ENCODE measurements at regions not wholly inside any gene's neighbourhood (a gene's known extent, or its start where the extent isn't known, plus 50 kb on each side); places are given as distances from the start of the nearest gene placed in this dataset.
"Not testable (repeated sequence)": the region's sequence is repeated elsewhere in the genome, so short reads cannot be mapped to it uniquely, and the experiment has no call there.

DNA sequence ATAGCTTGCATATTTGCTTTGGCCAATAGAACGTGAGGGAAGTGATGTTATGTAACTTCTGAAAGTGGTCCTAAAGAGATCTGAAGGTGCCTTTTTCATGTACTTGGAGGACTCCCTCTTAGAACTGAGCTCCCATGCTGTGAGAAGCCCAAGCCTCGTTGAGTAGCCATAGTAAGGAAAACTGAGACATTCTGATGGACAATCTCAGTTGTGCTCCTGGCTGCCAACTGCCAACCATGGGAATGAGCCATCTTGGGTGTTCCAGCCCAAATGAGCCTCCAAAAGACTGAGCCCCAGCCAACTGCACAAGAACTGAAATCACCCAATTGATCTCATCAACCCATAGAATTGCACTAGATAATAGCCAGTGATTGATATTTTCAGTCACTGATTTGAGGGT lies 106.7 kb downstream of the MRPL39 start:
- Mint-ChIP-seq H3K9me3 (peaks cover 21% of the 10 kb centered on the region), H3K4me3 (peak overlapping the region; percentile 58), H3K27ac (peak overlapping the region; percentile 98), H3K27me3 (no peaks in the 10 kb centered on the region), H3K36me3 (ENCODE audit: low read depth) (peaks cover 74% of the 10 kb centered on the region), H3K4me1 (ENCODE audit: low read depth) (peaks cover 76% of the 10 kb centered on the region)

DNA sequence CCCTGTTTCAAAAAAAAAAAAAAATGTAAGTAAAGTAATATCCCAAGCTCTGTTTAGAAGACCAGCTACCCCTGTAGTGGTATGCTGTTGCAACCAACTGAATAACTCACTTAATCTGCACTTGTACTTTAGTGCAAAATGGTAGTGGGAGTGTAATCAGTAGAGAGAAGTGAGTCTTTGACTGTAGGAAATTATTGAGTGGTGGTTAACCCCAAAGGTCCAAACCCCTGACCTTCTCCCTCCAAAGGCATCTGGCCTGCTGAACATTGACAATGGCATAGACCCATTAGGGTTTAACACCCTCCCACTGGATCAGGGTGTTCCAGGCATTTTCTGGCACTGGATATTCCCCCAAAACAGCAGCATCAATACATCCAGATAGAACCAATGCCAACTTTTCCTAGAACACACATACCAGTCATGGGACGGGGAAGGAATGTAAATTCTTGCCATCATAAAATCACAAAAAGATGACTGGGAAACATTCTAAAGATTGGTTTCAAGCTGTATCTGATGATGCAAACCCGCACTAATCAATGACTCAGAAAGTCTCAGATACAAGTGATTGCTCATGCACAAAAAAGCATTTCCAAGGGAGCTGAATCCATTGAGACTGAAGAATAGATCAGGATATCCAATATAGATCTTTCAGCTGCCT lies 110.3 kb downstream of the MRPL39 start:
- H3K4me1 Mint-ChIP-seq (ENCODE audit: low read depth) = peaks cover 53% of the 10 kb centered on the region
- peaks cover 19% of the 10 kb centered on the region for H3K9me3 Mint-ChIP-seq
- peaks cover 79% of the 10 kb centered on the region for H3K36me3 Mint-ChIP-seq (ENCODE audit: low read depth)
- peak overlapping the region; percentile 72 for H3K27ac Mint-ChIP-seq
- no peaks in the 10 kb centered on the region for H3K27me3 Mint-ChIP-seq
- no peak overlapping the region for H3K4me3 Mint-ChIP-seq

DNA sequence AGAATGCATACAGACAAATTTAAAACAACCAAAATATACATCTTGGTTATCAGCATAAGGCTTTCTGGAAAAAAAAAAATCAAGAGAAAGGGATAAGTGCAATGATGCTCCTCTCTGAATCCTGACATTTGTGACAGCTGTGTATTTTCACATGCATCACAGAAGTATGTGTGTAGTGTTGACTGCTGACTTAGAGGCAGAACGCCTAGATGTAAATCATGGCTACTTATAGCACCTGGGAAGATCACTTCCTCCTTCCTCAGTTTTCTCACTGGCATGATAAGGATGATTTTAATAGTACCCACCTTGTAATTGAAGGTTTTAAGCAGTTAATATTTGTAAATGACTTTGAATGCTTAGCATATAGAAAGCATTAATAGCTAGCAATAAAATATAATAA lies 112.5 kb downstream of the MRPL39 start:
- Mint-ChIP-seq H3K9me3 (peaks cover 17% of the 10 kb centered on the region), H3K27me3 (no peaks in the 10 kb centered on the region), H3K4me3 (no peak overlapping the region), H3K36me3 (ENCODE audit: low read depth) (peaks cover 78% of the 10 kb centered on the region), H3K27ac (no peak overlapping the region), H3K4me1 (ENCODE audit: low read depth) (peaks cover 53% of the 10 kb centered on the region)

DNA sequence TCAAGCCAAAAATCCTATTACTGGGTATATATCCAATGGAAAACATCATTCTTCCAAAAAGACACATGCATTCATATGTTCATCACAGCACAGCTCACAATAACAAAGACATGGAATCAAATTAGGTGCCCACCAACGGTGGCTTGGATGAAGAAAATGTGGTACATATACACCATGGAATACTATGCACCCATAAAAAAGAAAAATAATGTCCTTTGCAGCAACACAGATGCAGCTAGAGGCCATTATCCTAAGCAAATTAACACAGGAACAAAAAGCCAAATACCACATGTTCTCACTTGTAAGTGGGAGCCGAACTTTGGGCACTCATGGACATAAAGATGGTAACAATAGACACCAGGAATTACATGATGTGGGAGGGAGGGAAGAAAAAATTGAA lies 113.6 kb downstream of the MRPL39 start:
- Mint-ChIP-seq H3K9me3 (peaks cover 10% of the 10 kb centered on the region), H3K4me1 (ENCODE audit: low read depth) (peaks cover 56% of the 10 kb centered on the region), H3K27ac (no peak overlapping the region), H3K36me3 (ENCODE audit: low read depth) (peaks cover 77% of the 10 kb centered on the region), H3K4me3 (no peak overlapping the region), H3K27me3 (no peaks in the 10 kb centered on the region)

DNA sequence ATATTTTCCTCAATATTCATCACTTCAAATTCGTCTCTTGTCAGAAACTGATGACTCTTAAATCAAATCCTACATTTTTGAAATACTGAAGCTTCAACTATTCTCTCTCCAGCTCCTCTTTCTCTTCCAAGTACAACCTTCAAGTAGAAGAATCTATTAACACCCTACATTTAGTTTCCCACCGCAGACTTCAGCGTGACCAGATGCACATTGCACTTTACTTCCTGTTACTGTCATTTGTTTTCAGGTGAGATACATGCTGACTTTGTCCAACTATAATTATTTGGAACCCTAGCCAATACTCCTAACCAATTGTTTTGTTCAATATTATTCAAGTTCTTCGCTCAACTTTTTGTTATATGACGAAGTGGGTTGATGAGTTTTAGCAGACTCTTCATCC lies 116.0 kb downstream of the MRPL39 start:
- Mint-ChIP-seq H3K27me3 (no peaks in the 10 kb centered on the region), H3K9me3 (peaks cover 7% of the 10 kb centered on the region), H3K4me3 (peak overlapping the region; percentile 44), H3K36me3 (ENCODE audit: low read depth) (peaks cover 67% of the 10 kb centered on the region), H3K27ac (peak overlapping the region; percentile 96), H3K4me1 (ENCODE audit: low read depth) (peaks cover 67% of the 10 kb centered on the region)

DNA sequence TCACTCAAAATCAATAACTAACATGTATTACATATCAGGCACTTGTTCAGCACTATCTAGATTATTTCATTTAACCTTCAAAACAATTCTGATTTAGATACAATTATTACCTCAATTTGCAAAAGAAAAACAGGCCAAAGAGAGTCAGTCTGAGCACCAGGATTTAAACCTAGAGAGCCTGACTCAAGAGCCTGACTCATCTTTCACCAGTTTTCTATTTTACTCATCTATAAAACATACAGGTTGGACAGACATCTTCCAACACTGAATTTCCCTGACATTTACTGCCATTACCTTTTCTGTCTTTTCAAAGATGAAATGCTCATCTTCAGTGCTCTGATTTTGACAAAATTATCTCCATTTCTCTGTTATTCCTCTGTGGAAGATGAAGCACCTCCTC lies 116.5 kb downstream of the MRPL39 start:
- Mint-ChIP-seq H3K27ac (peak overlapping the region; percentile 96), H3K36me3 (ENCODE audit: low read depth) (peaks cover 68% of the 10 kb centered on the region), H3K27me3 (no peaks in the 10 kb centered on the region), H3K4me3 (peak overlapping the region; percentile 44), H3K9me3 (peaks cover 7% of the 10 kb centered on the region), H3K4me1 (ENCODE audit: low read depth) (peaks cover 72% of the 10 kb centered on the region)

DNA sequence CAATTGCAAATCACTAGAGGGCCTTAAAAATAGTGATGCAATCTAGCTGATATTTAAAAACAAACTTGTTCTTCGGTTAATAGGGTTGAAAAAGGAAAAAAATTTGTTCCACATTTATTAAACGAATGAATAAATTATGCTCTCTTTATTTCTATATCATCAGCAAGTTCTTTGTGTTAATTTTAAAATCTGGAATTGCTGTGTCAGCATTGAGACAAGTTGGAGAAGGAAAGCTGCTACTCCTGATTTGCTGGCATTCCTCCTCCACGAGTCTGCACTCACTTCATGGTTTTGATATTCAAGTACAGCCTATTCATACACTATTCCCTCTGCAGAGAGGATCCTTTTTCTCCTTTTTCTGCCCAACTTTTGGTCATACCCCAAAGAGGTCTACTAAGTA lies 117.6 kb downstream of the MRPL39 start:
- Mint-ChIP-seq H3K9me3 (peaks cover 14% of the 10 kb centered on the region), H3K4me1 (ENCODE audit: low read depth) (peaks cover 79% of the 10 kb centered on the region), H3K4me3 (no peak overlapping the region), H3K36me3 (ENCODE audit: low read depth) (peaks cover 70% of the 10 kb centered on the region), H3K27me3 (no peaks in the 10 kb centered on the region), H3K27ac (peak overlapping the region; percentile 96)

DNA sequence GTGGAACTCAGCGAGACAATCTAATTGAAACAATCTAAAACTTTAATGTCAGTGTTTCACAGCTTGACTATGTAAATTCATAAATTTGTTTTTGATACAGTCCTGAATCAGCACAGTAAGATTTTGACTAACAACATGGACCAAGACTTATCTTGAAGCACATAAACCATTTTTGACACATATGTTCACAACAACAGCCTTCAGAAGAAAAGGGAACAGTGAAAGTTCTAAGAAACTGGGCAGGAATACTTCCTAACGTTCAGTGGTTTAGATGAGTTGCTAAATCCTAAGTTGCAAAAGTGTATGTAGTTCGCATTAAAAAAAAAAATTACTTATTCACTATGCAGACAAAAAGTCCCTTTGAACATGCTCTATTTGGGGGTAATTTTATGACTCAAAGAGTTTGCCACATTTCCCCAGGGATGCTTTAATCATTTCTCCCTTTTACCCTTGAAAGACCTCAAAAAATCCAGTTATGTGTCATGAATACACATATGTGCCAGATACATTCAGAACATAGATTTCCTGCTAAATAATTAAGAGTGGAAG lies 120.2 kb downstream of the MRPL39 start:
- Mint-ChIP-seq H3K27ac (peak overlapping the region; percentile 96), H3K36me3 (ENCODE audit: low read depth) (peaks cover 70% of the 10 kb centered on the region), H3K4me1 (ENCODE audit: low read depth) (peaks cover 78% of the 10 kb centered on the region), H3K27me3 (no peaks in the 10 kb centered on the region), H3K4me3 (peak overlapping the region; percentile 56), H3K9me3 (peaks cover 26% of the 10 kb centered on the region)

DNA sequence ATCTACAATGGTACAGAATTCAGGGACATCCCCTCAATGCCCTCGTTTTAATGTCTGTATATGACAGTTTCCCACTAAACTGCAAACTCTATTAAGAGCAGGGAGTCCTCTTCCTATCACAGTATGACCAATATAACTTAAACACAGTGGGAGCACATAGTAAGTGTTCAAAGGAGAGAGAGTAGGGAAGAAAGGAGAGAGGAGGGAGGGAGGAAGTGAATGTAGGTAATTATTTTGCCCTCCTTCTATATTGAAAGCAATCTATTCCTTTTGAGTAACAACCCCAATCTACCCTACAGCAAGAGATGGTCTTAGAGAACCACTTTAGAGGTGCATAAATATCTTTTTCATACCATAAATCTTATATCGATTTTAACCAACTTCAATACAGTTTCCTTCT lies 121.4 kb downstream of the MRPL39 start:
- peak overlapping the region; percentile 54 for H3K4me3 Mint-ChIP-seq
- H3K36me3 Mint-ChIP-seq (ENCODE audit: low read depth) = peaks cover 70% of the 10 kb centered on the region
- H3K4me1 Mint-ChIP-seq (ENCODE audit: low read depth) = peaks cover 66% of the 10 kb centered on the region
- peak overlapping the region; percentile 96 for H3K27ac Mint-ChIP-seq
- peaks cover 34% of the 10 kb centered on the region for H3K9me3 Mint-ChIP-seq
- no peaks in the 10 kb centered on the region for H3K27me3 Mint-ChIP-seq

DNA sequence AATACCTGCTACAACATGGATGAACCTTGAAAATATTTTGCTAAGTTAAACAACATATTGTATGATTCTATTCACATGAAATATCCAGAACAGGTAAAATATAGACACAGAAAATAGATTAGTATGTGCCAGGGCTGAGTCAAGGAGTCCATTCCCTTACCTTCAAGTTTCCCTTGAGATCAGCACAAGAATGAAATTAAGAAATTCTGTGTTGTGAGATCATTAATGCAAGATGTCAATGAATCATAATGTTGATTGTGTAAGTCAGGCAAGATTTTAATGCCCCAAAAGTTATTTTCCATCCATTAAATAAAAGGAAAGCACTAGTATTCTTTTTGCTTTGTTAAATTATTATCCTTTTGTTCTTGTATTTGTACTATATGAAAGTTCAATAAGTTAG lies 139.4 kb downstream of the MRPL39 start:
- peaks cover 20% of the 10 kb centered on the region for H3K9me3 Mint-ChIP-seq
- no peaks in the 10 kb centered on the region for H3K27me3 Mint-ChIP-seq
- H3K4me1 Mint-ChIP-seq (ENCODE audit: low read depth) = peaks cover 60% of the 10 kb centered on the region
- H3K36me3 Mint-ChIP-seq (ENCODE audit: low read depth) = peaks cover 53% of the 10 kb centered on the region
- H3K4me3 Mint-ChIP-seq = no peak overlapping the region
- peak overlapping the region; percentile 18 for H3K27ac Mint-ChIP-seq

DNA sequence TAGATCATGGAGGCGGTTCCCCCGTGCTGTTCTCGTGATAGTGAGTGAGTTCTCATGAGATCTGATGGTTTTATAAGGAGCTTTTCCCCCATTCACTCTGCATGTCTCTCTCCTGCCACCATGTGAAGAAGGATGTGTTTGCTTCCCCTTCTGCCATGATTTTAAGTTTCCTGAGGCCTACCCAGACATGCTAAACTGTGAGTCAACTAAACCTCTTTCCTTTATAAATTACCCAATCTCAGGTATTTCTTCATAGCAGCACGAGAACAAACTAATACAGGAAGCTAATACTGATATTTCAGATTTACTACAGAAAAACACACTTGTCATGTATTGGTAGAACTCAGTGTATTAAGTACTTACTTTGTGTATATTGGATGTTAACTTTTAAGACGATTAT lies 140.2 kb downstream of the MRPL39 start:
- Mint-ChIP-seq H3K36me3 (ENCODE audit: low read depth) (peaks cover 47% of the 10 kb centered on the region), H3K4me1 (ENCODE audit: low read depth) (peaks cover 67% of the 10 kb centered on the region), H3K27ac (peak overlapping the region; percentile 77), H3K4me3 (peak overlapping the region; percentile 25), H3K9me3 (peaks cover 17% of the 10 kb centered on the region)
- not testable (repeated sequence) for H3K27me3 Mint-ChIP-seq

DNA sequence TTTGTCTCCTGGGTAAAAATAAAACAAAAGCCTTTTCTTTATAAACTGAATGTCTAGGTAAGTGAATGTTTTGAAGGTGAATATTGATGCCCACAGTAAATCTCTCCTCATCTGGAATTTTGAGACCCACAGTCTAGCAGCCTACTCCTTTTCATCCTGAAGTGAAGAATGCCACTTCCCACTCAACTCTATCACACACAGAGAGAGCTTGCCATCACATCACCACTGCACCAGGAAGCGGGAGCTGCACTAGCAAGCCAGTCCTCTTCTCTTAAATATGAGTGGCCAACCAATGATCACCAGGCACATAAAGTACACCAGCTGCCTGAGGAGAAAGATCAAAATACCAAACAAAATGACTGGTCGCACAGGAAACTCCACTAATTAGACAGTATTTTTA lies 140.8 kb downstream of the MRPL39 start:
- H3K4me3 Mint-ChIP-seq = no peak overlapping the region
- peak overlapping the region; percentile 77 for H3K27ac Mint-ChIP-seq
- H3K4me1 Mint-ChIP-seq (ENCODE audit: low read depth) = peaks cover 73% of the 10 kb centered on the region

DNA sequence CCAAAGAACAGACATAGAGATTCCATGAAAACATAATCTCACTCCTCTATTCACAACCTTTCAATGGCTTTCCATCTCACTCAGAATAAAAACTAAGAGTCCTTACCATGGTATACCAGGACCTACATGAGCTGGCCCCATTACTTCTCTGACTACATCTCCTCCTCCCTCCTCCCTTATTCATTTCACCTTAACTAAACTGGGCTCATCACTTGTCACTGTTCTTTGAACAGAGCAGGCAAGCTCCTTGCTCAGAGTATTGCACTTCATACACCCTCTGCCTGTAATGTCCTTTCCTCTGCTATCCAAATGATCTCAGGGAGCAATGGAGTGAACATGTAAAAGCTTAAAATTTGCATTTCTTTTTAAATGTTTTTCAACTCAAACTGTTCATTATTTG lies 142.0 kb downstream of the MRPL39 start:
- Mint-ChIP-seq H3K27me3 (no peaks in the 10 kb centered on the region), H3K4me1 (ENCODE audit: low read depth) (peaks cover 77% of the 10 kb centered on the region), H3K27ac (peak overlapping the region; percentile 99), H3K36me3 (ENCODE audit: low read depth) (peaks cover 47% of the 10 kb centered on the region), H3K9me3 (peaks cover 13% of the 10 kb centered on the region), H3K4me3 (peak overlapping the region; percentile 74)

More for the DNA sequence above, 140.8 kb downstream of the MRPL39 start:
- Mint-ChIP-seq H3K27me3 (no peaks in the 10 kb centered on the region), H3K36me3 (ENCODE audit: low read depth) (peaks cover 47% of the 10 kb centered on the region), H3K9me3 (peaks cover 17% of the 10 kb centered on the region)

DNA sequence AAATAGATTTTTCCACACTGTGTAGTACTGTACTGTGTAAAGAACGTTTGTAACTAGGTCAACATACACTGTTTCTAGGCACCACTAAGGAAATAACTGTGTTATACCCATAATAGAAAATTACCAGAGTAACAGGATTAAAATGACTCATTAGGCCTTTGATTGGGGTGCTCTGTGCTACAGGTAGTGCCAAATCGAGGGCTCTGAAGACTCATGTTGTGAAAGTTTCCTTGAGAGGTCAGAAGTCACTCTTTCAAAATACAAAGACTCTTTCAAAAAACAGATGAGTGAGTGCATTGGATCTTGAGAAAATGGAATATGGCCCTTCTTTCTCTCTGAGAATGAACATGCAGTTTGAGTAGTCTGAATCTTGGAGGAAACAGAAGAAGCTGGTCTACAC lies 143.0 kb downstream of the MRPL39 start:
- Mint-ChIP-seq H3K36me3 (ENCODE audit: low read depth) (peaks cover 51% of the 10 kb centered on the region), H3K9me3 (peaks cover 17% of the 10 kb centered on the region), H3K4me3 (peak overlapping the region; percentile 74), H3K4me1 (ENCODE audit: low read depth) (peaks cover 87% of the 10 kb centered on the region), H3K27me3 (no peaks in the 10 kb centered on the region), H3K27ac (peak overlapping the region; percentile 99)

DNA sequence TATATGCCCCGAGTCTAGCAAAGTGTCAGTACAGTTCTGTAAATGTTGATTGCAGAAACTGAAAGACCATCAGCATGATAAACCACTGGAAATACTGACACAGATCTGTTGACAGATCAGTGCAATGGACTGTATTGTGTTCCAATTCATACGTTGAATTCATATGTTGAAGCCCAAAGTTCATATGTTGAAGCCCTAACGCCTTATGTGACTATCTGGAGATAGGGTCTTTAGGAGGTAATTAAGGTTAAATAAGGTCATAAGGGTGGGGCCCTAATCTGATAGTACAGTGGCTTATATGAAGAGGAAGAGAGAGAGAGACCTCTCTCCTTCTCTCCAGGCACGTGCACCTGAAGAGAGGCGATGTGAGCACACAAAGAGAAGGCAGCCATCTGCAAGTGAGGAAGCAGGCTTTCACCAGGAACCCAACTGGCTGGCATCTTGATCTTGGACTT lies 144.7 kb downstream of the MRPL39 start:
- H3K36me3 Mint-ChIP-seq (ENCODE audit: low read depth) = peaks cover 38% of the 10 kb centered on the region
- peak overlapping the region; percentile 74 for H3K4me3 Mint-ChIP-seq
- H3K27me3 Mint-ChIP-seq = no peaks in the 10 kb centered on the region
- H3K4me1 Mint-ChIP-seq (ENCODE audit: low read depth) = peaks cover 95% of the 10 kb centered on the region
- peaks cover 13% of the 10 kb centered on the region for H3K9me3 Mint-ChIP-seq
- H3K27ac Mint-ChIP-seq = peak overlapping the region; percentile 99

DNA sequence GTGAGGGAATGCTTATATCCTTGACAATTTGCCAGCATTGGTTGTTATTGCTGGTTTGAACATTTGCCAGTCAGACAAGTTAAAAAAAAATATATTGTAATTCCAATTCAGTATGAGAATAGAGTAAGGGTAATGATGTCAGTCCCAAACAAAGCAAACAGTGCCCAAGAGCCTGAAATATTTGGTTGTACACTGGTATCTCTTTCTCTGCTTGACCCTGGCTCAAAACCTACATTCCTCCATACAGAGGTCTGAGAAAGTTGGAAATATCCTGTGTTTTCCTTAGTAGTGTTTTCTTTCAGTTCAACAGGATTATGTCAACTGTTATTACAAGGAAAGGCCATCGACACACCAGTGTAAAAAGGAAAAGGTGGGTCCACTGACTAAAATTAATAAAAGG lies 145.6 kb downstream of the MRPL39 start:
- peaks cover 31% of the 10 kb centered on the region for H3K36me3 Mint-ChIP-seq (ENCODE audit: low read depth)

More for the DNA sequence above, 145.6 kb downstream of the MRPL39 start:
- Mint-ChIP-seq H3K9me3 (peaks cover 7% of the 10 kb centered on the region), H3K4me1 (ENCODE audit: low read depth) (peaks cover 96% of the 10 kb centered on the region), H3K27ac (peak overlapping the region; percentile 99), H3K4me3 (peak overlapping the region; percentile 51), H3K27me3 (no peaks in the 10 kb centered on the region)

All from stimulated activated naive CD8-positive, alpha-beta T cell treated with anti-CD3 and anti-CD28 coated beads, Interleukin-15, Interleukin-2, amounts not matched to agents 100 ng/mL and 50 ng/mL, for 24 hours (primary cell).